SK-N-MC (cell line): ENCODE measurements at regions not wholly inside any gene's neighbourhood (a gene's known extent, or its start where the extent isn't known, plus 50 kb on each side); places are given as distances from the start of the nearest gene placed in this dataset.

Experiments used
- DNase-seq: peaks from one replicate; pipeline ENCODE4 v3.0.0-alpha.2; 2011; ENCODE audit warnings: low read depth, low spot score
- H3K27ac ChIP-seq: fragments of 200-600 bp; sonication (generic); 2 replicates; pipeline ENCODE4 v1.5.1; 2016; ENCODE audit warnings: mixed run types
- H3K36me3 ChIP-seq: fragments of 200-600 bp; sonication (generic); 2 replicates; pipeline ENCODE4 v1.6.1; 2017; ENCODE audit warnings: antibody characterized with exemption, low read length, mixed read lengths; ENCODE audit not compliant: insufficient read depth
- H3K4me3 ChIP-seq: fragments of 200-600 bp; sonication (generic); 2 replicates; pipeline ENCODE4 v1.5.1; 2016
- H3K9ac ChIP-seq: fragments of 200-600 bp; sonication (generic); 2 replicates; pipeline ENCODE4 v1.8.0; 2017; ENCODE audit warnings: mixed run types, mixed read lengths; ENCODE audit not compliant: insufficient read length
- H3K9me3 ChIP-seq: fragments of 200-600 bp; sonication (generic); 2 replicates; pipeline ENCODE4 v1.6.1; 2017; ENCODE audit warnings: low read depth, mild to moderate bottlenecking, antibody characterized with exemption, low read length, moderate library complexity, mixed read lengths
- EZH2 ChIP-seq: fragments of 200-600 bp; sonication (generic); IDR thresholded peaks from one replicate; pipeline ENCODE4 v1.6.1; 2017; ENCODE audit warnings: antibody characterized with exemption
- FOXP2 ChIP-seq: optimal IDR thresholded peaks from 2 replicates; pipeline ENCODE3; 2011; ENCODE audit warnings: mild to moderate bottlenecking, moderate library complexity; ENCODE audit not compliant: insufficient read depth; ENCODE audit errors: extremely low read length, control extremely low read depth
- POLR2AphosphoS5 ChIP-seq: IDR thresholded peaks from 2 replicates; pipeline ENCODE4 v1.6.1; 2012; ENCODE audit warnings: mild to moderate bottlenecking, low read depth, low read length, borderline replicate concordance

DNA sequence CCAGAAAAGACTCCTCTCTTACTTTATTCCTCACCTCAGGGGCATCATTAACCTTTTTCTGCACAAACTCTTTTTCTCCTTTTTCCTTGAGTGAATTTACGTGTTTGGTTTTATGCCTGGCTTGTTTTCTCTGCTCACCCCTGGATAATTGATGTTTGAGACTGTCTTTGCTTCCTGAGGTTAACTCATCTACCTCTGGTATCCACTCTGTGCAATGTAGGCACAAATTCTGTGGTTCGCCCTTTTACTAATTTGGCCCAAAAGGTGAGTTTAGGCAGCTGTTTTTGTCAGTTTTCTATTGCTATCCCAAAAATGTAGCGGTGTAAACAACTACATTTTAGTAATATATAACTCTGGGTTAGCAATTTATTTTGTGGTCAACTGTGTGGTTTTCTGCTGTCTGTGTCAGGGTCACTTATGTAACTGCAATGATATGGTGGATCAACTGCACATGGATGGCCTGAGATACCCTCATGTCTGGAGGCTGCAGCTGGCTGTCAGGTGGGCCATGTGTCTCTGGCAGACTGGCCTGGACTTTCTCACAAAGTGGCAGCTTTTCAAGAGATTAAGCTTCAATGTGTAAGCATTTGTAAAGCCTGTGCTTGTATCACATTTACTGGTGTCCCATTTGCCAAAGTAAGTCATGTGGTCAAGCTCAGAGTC, 329.7 kb downstream of the FSIP2 start:
- TF ChIP-seq POLR2AphosphoS5 (no peak), FOXP2 (no peak), EZH2 (no peak)
- no peaks in the 10 kb centered on the region for H3K36me3 ChIP-seq
- no peaks in the 10 kb centered on the region for H3K9me3 ChIP-seq
- H3K27ac ChIP-seq: no peak overlapping the region
- H3K9ac ChIP-seq: no peak overlapping the region
- DNase-seq: no peak
- H3K4me3 ChIP-seq: no peak overlapping the region

DNA sequence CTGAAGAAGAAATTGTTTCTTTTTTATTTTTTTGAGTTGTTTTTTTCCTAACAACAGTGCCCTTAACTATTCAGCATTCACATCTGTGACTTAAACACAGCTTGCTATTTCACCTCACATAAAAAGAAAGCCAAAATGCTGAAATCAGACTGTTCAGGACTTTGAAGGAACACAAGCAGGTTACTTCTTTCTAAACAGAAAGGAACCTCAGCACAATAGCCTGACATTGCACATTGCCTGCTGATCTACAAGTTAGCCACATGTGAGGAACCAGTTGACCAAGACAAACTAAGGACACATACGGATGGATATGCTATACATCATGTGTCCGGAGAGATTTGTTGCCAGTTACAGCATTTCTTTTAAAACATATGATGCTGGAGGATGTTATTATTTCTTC, 331.1 kb downstream of the FSIP2 start:
- H3K27ac ChIP-seq: no peak overlapping the region
- no peaks in the 10 kb centered on the region for H3K36me3 ChIP-seq
- no peak overlapping the region for H3K9ac ChIP-seq
- H3K4me3 ChIP-seq: no peak overlapping the region
- TF ChIP-seq FOXP2: no peak
- no peak for DNase-seq
- no peaks in the 10 kb centered on the region for H3K9me3 ChIP-seq

DNA sequence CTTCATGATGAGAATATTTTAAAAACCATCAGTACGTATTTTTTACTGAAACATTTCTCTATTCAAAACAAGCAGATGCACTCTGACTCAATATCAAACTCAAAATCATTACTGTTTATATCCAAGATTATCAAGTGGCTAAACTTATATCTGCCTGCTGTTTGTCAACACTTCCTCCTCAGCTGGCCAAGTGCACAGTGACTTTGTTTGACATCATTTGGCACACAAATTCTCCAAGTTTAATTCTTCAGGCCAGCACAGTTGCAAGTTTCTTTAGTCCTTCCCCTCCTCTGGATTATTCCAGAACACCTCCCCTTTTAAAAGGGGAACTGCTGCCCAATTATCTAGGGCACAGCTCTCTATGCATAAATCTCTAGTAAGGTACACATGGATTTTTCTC, 346.6 kb downstream of the FSIP2 start:
- Histone ChIP-seq H3K4me3 (no peak overlapping the region), H3K9me3 (no peaks in the 10 kb centered on the region), H3K27ac (no peak overlapping the region), H3K36me3 (no peaks in the 10 kb centered on the region), H3K9ac (no peak overlapping the region)
- TF ChIP-seq POLR2AphosphoS5 (no peak), EZH2 (no peak), FOXP2 (no peak)
- no peak for DNase-seq

DNA sequence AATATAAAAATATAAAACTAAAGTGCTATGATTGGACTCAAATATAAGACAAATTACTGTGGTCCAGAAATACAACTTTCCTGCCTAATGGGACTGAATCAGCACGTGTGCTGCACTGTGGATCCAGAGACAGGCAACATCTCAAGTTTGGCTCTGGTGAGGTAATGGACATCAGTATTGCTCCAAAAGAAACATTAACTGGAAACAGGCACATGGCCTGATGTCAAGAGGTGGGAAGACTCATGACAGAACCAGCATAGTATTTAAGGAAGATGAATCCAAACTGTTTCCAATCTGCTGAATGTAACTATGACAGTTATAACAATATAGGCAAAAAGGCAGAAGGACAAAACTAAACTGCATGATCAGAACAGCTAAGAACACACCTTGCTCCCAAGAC, 354.6 kb downstream of the FSIP2 start:
- H3K9me3 ChIP-seq: no peaks in the 10 kb centered on the region
- H3K9ac ChIP-seq: no peak overlapping the region
- DNase-seq: no peak
- no peaks in the 10 kb centered on the region for H3K36me3 ChIP-seq
- no peak overlapping the region for H3K27ac ChIP-seq
- no peak for TF ChIP-seq POLR2AphosphoS5
- no peak for TF ChIP-seq FOXP2
- no peak for TF ChIP-seq EZH2
- no peak overlapping the region for H3K4me3 ChIP-seq

DNA sequence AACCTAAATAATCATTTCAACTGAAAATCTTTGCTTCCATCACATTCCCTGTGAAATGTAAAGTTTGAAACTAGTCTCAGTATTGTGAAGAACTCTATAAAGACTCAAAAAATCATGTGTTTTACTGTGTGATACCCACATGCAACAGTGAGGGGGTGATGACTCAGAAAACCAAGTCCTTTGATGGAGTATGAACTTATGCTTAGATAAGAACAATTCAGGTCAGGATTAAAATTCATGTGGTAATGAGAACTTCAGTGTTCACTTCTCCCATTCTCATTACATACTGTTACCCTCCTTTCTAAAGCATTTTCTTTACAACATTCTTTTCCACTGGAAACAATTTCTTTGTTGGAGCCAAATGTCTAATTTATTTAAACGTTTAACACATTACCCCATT, 360.2 kb downstream of the FSIP2 start:
- TF ChIP-seq FOXP2: no peak
- no peak for TF ChIP-seq EZH2
- TF ChIP-seq POLR2AphosphoS5: no peak
- H3K9ac ChIP-seq: no peak overlapping the region
- no peaks in the 10 kb centered on the region for H3K9me3 ChIP-seq
- H3K27ac ChIP-seq: no peak overlapping the region
- no peak overlapping the region for H3K4me3 ChIP-seq
- no peaks in the 10 kb centered on the region for H3K36me3 ChIP-seq
- no peak for DNase-seq

DNA sequence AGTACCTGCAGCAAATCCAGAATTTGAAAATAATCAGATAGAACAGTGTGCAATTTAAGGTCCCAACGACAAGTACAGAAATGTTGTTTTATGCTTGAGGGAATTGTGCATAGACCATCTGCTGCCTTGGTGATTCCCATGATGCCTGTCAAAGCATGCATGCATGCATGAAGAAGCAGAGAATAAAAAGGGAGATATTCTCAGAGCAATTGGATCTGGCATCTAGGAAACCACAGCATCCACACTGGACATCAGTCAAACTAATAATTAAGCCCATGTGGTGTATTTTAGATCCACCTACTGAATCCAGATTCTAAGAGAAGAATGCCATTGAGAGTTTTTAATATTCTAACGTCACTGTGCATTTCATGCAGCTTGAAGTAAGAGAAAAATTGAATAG, 361.2 kb downstream of the FSIP2 start:
- DNase-seq: no peak
- no peak overlapping the region for H3K4me3 ChIP-seq

DNA sequence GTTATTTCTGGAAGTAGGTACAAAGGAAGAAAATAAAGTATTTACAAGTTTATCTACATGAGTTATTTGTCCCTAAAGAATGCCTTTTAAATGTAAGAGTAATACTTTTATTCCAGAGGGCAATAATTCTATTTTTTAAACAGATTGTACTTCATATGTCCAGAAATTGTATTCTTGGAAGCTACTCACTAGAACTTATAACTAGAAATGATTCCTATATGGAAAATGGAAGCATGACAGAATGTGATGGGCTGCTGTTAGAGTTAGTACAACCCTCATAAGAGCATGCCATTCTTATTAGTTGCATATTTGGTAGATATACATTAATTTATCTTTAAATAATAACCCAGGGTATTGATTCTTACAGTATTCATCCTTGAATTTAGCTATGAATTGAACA, 362.0 kb downstream of the FSIP2 start:
- no peak for DNase-seq
- no peak overlapping the region for H3K9ac ChIP-seq
- H3K27ac ChIP-seq: no peak overlapping the region
- no peak overlapping the region for H3K4me3 ChIP-seq
- TF ChIP-seq POLR2AphosphoS5: no peak
- no peak for TF ChIP-seq FOXP2
- no peak for TF ChIP-seq EZH2
- no peaks in the 10 kb centered on the region for H3K36me3 ChIP-seq
- H3K9me3 ChIP-seq: no peaks in the 10 kb centered on the region

More for the DNA sequence above, 361.2 kb downstream of the FSIP2 start:
- Histone ChIP-seq H3K9ac (no peak overlapping the region), H3K27ac (no peak overlapping the region), H3K9me3 (no peaks in the 10 kb centered on the region), H3K36me3 (no peaks in the 10 kb centered on the region)
- TF ChIP-seq EZH2 (no peak), FOXP2 (no peak), POLR2AphosphoS5 (no peak)

DNA sequence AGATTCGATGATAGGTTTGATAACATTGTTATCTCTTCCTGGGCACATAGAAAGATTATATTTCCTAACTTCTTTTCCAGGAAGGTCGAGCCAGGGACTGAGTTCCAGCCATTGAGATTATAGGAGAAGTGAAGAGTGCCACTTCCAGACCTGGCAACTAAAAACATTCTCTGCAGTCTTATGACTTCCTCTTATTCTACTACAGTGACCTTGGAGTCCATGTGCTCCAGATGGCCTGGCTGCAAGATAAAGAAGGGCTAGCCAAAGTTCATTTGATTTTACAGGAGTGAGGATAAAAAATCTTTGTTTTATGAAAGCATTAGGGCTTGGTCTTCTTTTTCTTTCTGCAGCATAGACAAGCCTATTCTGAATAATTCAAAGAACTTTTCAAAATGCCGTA, 363.0 kb downstream of the FSIP2 start:
- no peak overlapping the region for H3K4me3 ChIP-seq
- no peak overlapping the region for H3K9ac ChIP-seq
- no peak overlapping the region for H3K27ac ChIP-seq
- H3K9me3 ChIP-seq: no peaks in the 10 kb centered on the region
- DNase-seq: no peak
- no peaks in the 10 kb centered on the region for H3K36me3 ChIP-seq
- no peak for TF ChIP-seq FOXP2

DNA sequence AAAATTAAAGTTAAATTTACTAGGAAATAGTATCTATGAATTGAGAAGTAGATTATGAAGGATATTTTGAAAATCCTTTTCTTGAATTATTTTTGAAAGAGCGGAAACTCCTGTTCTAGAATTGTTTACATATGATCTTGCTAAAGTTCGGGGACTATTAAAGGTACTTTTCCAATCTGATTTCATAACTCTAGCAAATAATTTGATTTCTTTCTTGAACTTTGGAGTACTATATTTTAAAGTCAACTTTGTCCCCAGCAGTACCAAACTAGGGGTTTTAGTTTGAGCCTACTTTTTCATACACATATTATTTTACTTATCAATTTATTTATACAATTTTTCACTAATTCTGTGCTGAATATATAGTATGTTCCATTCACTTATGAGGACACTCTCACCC, 364.7 kb downstream of the FSIP2 start:
- TF ChIP-seq EZH2 (no peak), POLR2AphosphoS5 (no peak), FOXP2 (no peak)
- Histone ChIP-seq H3K4me3 (no peak overlapping the region), H3K27ac (no peak overlapping the region), H3K9me3 (no peaks in the 10 kb centered on the region), H3K9ac (no peak overlapping the region), H3K36me3 (no peaks in the 10 kb centered on the region)
- DNase-seq: no peak
